ENCODE measurements at regions not wholly inside any gene's neighbourhood (a gene's known extent, or its start where the extent isn't known, plus 50 kb on each side); places are given as distances from the start of the nearest gene placed in this dataset.

GRCh38 chr13:65872448-65872847 lies 1357.7 kb downstream of the PCDH9 start:
- no peak for TF ChIP-seq CTCF (IDR thresholded peaks at IDR 0.05)
- no peak for TF ChIP-seq POLR2A (IDR thresholded peaks at IDR 0.05)
